HepG2 (cell line): ENCODE measurements at regions not wholly inside any gene's neighbourhood (a gene's known extent, or its start where the extent isn't known, plus 50 kb on each side); places are given as distances from the start of the nearest gene placed in this dataset.

Experiments used
- ATAC-seq: fragments of 200-7000 bp; cut with Tn5 transposase; 3 replicates; pipeline ENCODE4 v1.9.1; 2020; ENCODE audit warnings: mild to moderate bottlenecking, moderate library complexity
- BruUV-seq: library from RNA; stranded (reverse); fragments of 400-500 nt; replicated peaks from 2 replicates; lab custom pipeline; 2021; lab: Mats Ljungman, UMichigan
- CTCF ChIA-PET: fragments of 300-600 bp; formaldehyde crosslinking; extraction: SDS; loops from one replicate; lab custom pipeline; 2021; ENCODE audit warnings: low total read pairs, inconsistent platforms, low intra/inter-chr PET ratio; lab: Yijun Ruan, JAX
- POLR2A ChIA-PET: fragments of 350-600 bp; sonication (Branson Sonifier 250); formaldehyde crosslinking; loops from one replicate; lab custom pipeline; 2020; ENCODE audit warnings: antibody characterized with exemption, inconsistent platforms; lab: Yijun Ruan, JAX
- DNase-seq: peaks from one replicate; pipeline ENCODE4 v3.0.0-alpha.2; 2015; ENCODE audit warnings: low spot score
- FAIRE-seq: peaks from 3 replicates; lab custom pipeline; 2011; peaks lifted over from hg19 to GRCh38; lab: Jason Lieb, UNC
- H2AFZ ChIP-seq: one replicate; pipeline ENCODE4 v1.6.1; 2011; ENCODE audit warnings: low read length, inconsistent platforms
- H3K27ac ChIP-seq: fragments of 300-600 bp; 3 replicates; pipeline ENCODE4 v1.8.0; 2011; ENCODE audit warnings: mixed run types, mild to moderate bottlenecking, mixed read lengths, low read length, inconsistent platforms; ENCODE audit not compliant: insufficient read depth; ENCODE audit errors: extremely low read length
- H3K27me3 ChIP-seq, 2 experiments: fragments of 200-600 bp in 1 of 2; 2 replicates in 1 of 2; 3 replicates in 1 of 2; pipeline versions ENCODE4 v1.6.0 to v1.8.0; 2011; ENCODE audit warnings: low read length in 2 of 2, mild to moderate bottlenecking in 2 of 2, moderate library complexity in 2 of 2, inconsistent platforms in 1 of 2; ENCODE audit not compliant: insufficient read depth in 2 of 2, control insufficient read depth in 1 of 2
- H3K36me3 ChIP-seq, 2 experiments: fragments of 200-600 bp in 1 of 2; replicated peaks in 1 of 2; 2 replicates in 1 of 2; 3 replicates in 1 of 2; pipeline versions ENCODE4 v1.5.1 to v1.8.0; 2011; ENCODE audit warnings: low read length in 2 of 2, inconsistent platforms in 1 of 2; ENCODE audit not compliant: insufficient read depth in 2 of 2, control insufficient read depth in 1 of 2
- H3K4me1 ChIP-seq: 2 replicates; pipeline ENCODE4 v1.5.1; 2012; ENCODE audit warnings: low read length, inconsistent platforms; ENCODE audit not compliant: insufficient read depth
- H3K4me2 ChIP-seq: 2 replicates; pipeline ENCODE4 v1.6.0; 2011; ENCODE audit warnings: low read depth, low read length, inconsistent platforms
- H3K4me3 ChIP-seq, 3 experiments: fragments of 200-600 bp in 1 of 3; sonication (generic), shearing (Covaris generic) in 1 of 3; replicated peaks in 1 of 3; 2 replicates each; pipeline ENCODE4 v1.5.1; 2011 to 2016; ENCODE audit warnings: low read length in 3 of 3, inconsistent platforms in 2 of 3, low read depth in 2 of 3, mild to moderate bottlenecking in 2 of 3, control low read depth in 1 of 3, mixed read lengths in 1 of 3; ENCODE audit not compliant: insufficient read depth in 1 of 3
- H3K79me2 ChIP-seq: one replicate; pipeline ENCODE4 v1.6.1; 2011; ENCODE audit warnings: low read length, inconsistent platforms; ENCODE audit not compliant: insufficient read depth
- H3K9ac ChIP-seq: 2 replicates; pipeline ENCODE4 v1.6.0; 2011; ENCODE audit warnings: mild to moderate bottlenecking, low read depth, low read length, inconsistent platforms; ENCODE audit not compliant: insufficient read depth
- H3K9me3 ChIP-seq: 2 replicates; pipeline ENCODE4 v1.5.1; 2012; ENCODE audit warnings: mild to moderate bottlenecking, low read length
- H4K20me1 ChIP-seq: 2 replicates; pipeline ENCODE4 v1.6.0; 2011; ENCODE audit warnings: inconsistent platforms, mild to moderate bottlenecking, low read length, moderate library complexity; ENCODE audit not compliant: insufficient read depth
- IRX3 ChIP-seq: sonication (generic); formaldehyde crosslinking; IDR thresholded peaks from 2 replicates; pipeline ENCODE4 v1.8.1; 2023; ENCODE audit warnings: mild to moderate bottlenecking, low read depth, missing genetic modification reagents, borderline replicate concordance
- KAT8 ChIP-seq: IDR thresholded peaks from 2 replicates; pipeline ENCODE4 v1.6.1; 2016; ENCODE audit warnings: missing genetic modification reagents, missing compliant biosample characterization
- LCORL ChIP-seq, 2 experiments: fragments of 450-650 bp in 1 of 2; sonication (generic) in 1 of 2; formaldehyde crosslinking in 1 of 2; IDR thresholded peaks; 2 replicates each; pipeline versions ENCODE4 v1.5.0 to v1.6.1; 2017 to 2020; ENCODE audit warnings: antibody characterized with exemption in 1 of 2, missing genetic modification reagents in 1 of 2
- PRPF4 ChIP-seq: fragments of 200-400 bp; formaldehyde crosslinking; IDR thresholded peaks from 2 replicates; pipeline ENCODE4 v1.6.1; 2016; ENCODE audit warnings: low read length, low read depth; ENCODE audit not compliant: poor library complexity, severe bottlenecking
- RARG ChIP-seq: sonication (generic); formaldehyde crosslinking; IDR thresholded peaks from 2 replicates; pipeline ENCODE4 v1.4.0; 2020; ENCODE audit warnings: low read depth, mild to moderate bottlenecking, missing genetic modification reagents
- SOX6 ChIP-seq, 2 experiments: fragments of 450-650 bp in 1 of 2; sonication (generic) in 1 of 2; formaldehyde crosslinking in 1 of 2; IDR thresholded peaks; 2 replicates each; pipeline versions ENCODE4 v1.4.0 to v1.6.1; 2017 to 2020; ENCODE audit warnings: antibody characterized with exemption in 1 of 2, mild to moderate bottlenecking in 1 of 2, missing genetic modification reagents in 1 of 2
- SPEN ChIP-seq: sonication (generic); formaldehyde crosslinking; IDR thresholded peaks from 2 replicates; pipeline ENCODE4 v1.5.1; 2020; ENCODE audit warnings: low read depth, mild to moderate bottlenecking, missing genetic modification reagents
- SRY ChIP-seq: sonication (generic); formaldehyde crosslinking; IDR thresholded peaks from 2 replicates; pipeline ENCODE4 v1.8.0; 2022; ENCODE audit warnings: mild to moderate bottlenecking, missing genetic modification reagents
- ZNF253 ChIP-seq: sonication (generic); formaldehyde crosslinking; IDR thresholded peaks from 2 replicates; pipeline ENCODE4 v1.8.0; 2022; ENCODE audit warnings: mild to moderate bottlenecking, missing genetic modification reagents, borderline replicate concordance
- ZNF317 ChIP-seq: sonication (generic); formaldehyde crosslinking; IDR thresholded peaks from 2 replicates; pipeline ENCODE4 v1.5.0; 2020; ENCODE audit warnings: mild to moderate bottlenecking, missing genetic modification reagents
- ZNF549 ChIP-seq: sonication (generic); formaldehyde crosslinking; IDR thresholded peaks from 2 replicates; pipeline ENCODE4 v1.5.0; 2020; ENCODE audit warnings: missing genetic modification reagents
- ZNF619 ChIP-seq: sonication (generic); formaldehyde crosslinking; IDR thresholded peaks from 2 replicates; pipeline ENCODE4 v1.4.0; 2020; ENCODE audit warnings: mild to moderate bottlenecking, missing genetic modification reagents
- WGBS: methylation state at CpG from one replicate; pipeline ENCODE4 v1.1.6; 2017; ENCODE audit warnings: low lambda C conversion rate; 5-methylcytosine and 5-hydroxymethylcytosine counted together
- in situ Hi-C: cut with HindIII; loops from 2 replicates; pipeline ENCODE4 v1.10.0; 2017; ENCODE audit warnings: low pct_unique_long_range_greater_than_20kb; ENCODE audit not compliant: extremely low pct_ligation_motif_present
- intact Hi-C: fragments of 100-400 bp; cut with micrococcal nuclease; formaldehyde crosslinking; loops from one replicate; pipeline ENCODE4 v1.10.0; 2022; ENCODE audit not compliant: unreplicated experiment
- TF ChIP-seq, protein P1 (sequence below): sonication (generic); formaldehyde crosslinking; IDR thresholded peaks from 2 replicates; pipeline ENCODE4 v1.5.0; 2020; ENCODE audit warnings: missing genetic modification reagents
- TF ChIP-seq, protein P2 (sequence below): IDR thresholded peaks from 2 replicates; pipeline ENCODE4 v1.6.1; 2016; ENCODE audit warnings: low read depth

DNA sequence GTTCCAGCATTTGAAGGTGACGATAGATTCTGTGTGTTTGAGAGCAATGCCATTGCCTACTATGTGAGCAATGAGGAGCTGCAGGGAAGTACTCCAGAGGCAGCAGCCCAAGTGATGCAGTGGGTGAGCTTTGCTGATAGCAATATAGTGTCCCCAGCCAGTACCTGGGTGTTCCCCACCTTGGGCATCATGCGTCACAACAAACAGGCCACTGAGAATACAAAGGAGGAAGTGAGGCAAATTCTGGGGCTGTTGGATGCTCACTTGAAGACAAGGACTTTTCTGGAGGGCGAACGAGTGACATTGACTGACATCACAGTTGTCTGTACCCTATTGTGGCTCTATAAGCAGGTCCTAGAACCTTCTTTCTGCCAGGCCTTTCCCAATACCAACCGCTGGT lies 142.0 kb downstream of the PLS3 start:
- H3K79me2 ChIP-seq, result no peaks in the 10 kb centered on the region
- no peak overlapping the region for H3K9ac ChIP-seq
- WGBS, result 82% methylated on average over 1 of the region's 5 CpGs
- DNase-seq, result no peak
- no peaks in the 10 kb centered on the region for H3K27me3 ChIP-seq
- no peak for FAIRE-seq
- no peak overlapping the region for H3K4me3 ChIP-seq
- no peaks in the 10 kb centered on the region for H4K20me1 ChIP-seq
- TF ChIP-seq SRY (no peak), ZNF619 (CRISPR knock-in tag) (no peak)
- TF ChIP-seq, protein P1, sequence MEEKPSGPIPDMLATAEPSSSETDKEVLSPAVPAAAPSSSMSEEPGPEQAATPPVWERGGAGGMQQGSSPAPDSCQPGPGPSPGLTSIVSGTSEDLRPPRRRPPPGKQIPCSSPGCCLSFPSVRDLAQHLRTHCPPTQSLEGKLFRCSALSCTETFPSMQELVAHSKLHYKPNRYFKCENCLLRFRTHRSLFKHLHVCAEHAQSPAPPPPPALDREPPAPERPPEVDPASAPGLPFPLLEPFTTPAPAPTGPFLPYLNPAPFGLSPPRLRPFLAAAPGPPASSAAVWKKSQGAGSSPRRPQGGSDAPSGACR (CRISPR knock-in tag), result no peak
- H3K4me1 ChIP-seq, result no peaks in the 10 kb centered on the region
- H3K4me2 ChIP-seq, result no peak overlapping the region
- H3K36me3 ChIP-seq, result no peaks in the 10 kb centered on the region
- intact Hi-C loops, result loop anchor here (5.0 kb wide), 1 partner anchor 296 kb away; no protein-coding TSS in a partner anchor
- in situ Hi-C loops, result no loop called here
- H3K9me3 ChIP-seq, result no peaks in the 10 kb centered on the region
- BruUV-seq, result no TSS peak
- ChIA-PET POLR2A (no interaction called here), CTCF (no interaction called here)
- H3K27ac ChIP-seq, result no peak overlapping the region
- no peak overlapping the region for H2AFZ ChIP-seq
- ATAC-seq, result no peak

DNA sequence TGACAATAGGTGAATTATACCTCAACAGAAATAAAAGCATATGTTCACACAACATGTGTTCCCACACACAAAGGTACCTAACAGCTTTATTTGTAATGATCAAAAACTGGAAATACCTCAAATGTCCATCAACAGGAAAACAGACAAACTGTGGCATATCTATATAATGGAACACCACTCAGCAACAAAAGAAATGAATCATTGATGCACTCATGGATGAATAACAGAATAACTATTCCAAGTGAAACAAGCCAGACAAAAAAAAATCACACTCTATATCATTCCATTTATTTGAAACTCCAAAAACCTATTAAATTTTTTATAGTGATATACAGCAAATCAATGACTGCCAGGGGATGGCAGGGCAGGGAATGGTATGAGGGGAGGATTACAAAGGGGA lies 148.1 kb downstream of the PLS3 start:
- no peak overlapping the region for H3K9ac ChIP-seq
- no peak for ATAC-seq
- no peaks in the 10 kb centered on the region for H3K4me1 ChIP-seq
- POLR2A ChIA-PET, result no interaction called here
- H3K9me3 ChIP-seq, result no peaks in the 10 kb centered on the region
- no peak overlapping the region for H3K4me2 ChIP-seq
- H3K79me2 ChIP-seq, result no peaks in the 10 kb centered on the region
- H3K4me3 ChIP-seq, result no peak overlapping the region
- H3K36me3 ChIP-seq, result no peaks in the 10 kb centered on the region
- intact Hi-C loops, result no loop called here
- TF ChIP-seq LCORL (IDR thresholded peaks at IDR 0.05) (no peak), LCORL (CRISPR knock-in tag; IDR thresholded peaks at IDR 0.05) (no peak), KAT8 (no peak), IRX3 (CRISPR knock-in tag) (no peak), PRPF4 (no peak), SOX6 (IDR thresholded peaks at IDR 0.05) (no peak), SOX6 (CRISPR knock-in tag; IDR thresholded peaks at IDR 0.05) (no peak), ZNF549 (CRISPR knock-in tag) (no peak), RARG (no peak), ZNF317 (no peak), ZNF253 (CRISPR knock-in tag) (no peak), SPEN (no peak)
- TF ChIP-seq, protein P2, sequence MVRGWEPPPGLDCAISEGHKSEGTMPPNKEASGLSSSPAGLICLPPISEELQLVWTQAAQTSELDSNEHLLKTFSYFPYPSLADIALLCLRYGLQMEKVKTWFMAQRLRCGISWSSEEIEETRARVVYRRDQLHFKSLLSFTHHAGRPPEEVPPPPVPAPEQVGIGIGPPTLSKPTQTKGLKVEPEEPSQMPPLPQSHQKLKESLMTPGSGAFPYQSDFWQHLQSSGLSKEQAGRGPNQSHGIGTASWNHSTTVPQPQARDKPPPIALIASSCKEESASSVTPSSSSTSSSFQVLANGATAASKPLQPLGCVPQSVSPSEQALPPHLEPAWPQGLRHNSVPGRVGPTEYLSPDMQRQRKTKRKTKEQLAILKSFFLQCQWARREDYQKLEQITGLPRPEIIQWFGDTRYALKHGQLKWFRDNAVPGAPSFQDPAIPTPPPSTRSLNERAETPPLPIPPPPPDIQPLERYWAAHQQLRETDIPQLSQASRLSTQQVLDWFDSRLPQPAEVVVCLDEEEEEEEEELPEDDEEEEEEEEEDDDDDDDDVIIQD (CRISPR knock-in tag), result no peak
- TF ChIP-seq, all 625 proteins: peak for 0
- H3K27ac ChIP-seq, result no peak overlapping the region
- H4K20me1 ChIP-seq, result no peaks in the 10 kb centered on the region
- no peak overlapping the region for H2AFZ ChIP-seq
- BruUV-seq, result no TSS peak
- H3K27me3 ChIP-seq, result no peaks in the 10 kb centered on the region
- FAIRE-seq, result no peak
- no peak for DNase-seq
- in situ Hi-C loops, result no loop called here
- CTCF ChIA-PET, result no interaction called here
